RWPE1 (cell line): ENCODE measurements at regions not wholly inside any gene's neighbourhood (a gene's known extent, or its start where the extent isn't known, plus 50 kb on each side); places are given as distances from the start of the nearest gene placed in this dataset.
"Not testable (repeated sequence)": the region's sequence is repeated elsewhere in the genome, so short reads cannot be mapped to it uniquely, and the experiment has no call there.

Source experiments
- CTCF ChIA-PET: fragments of 350-600 bp; sonication (Branson Sonifier 250); formaldehyde crosslinking; extraction: SDS; loops from one replicate; lab custom pipeline; 2021; lab: Yijun Ruan, JAX
- POLR2A ChIA-PET: fragments of 400-600 bp; formaldehyde crosslinking; extraction: SDS; loops from one replicate; lab custom pipeline; 2020; ENCODE audit warnings: antibody characterized with exemption; ENCODE audit not compliant: low non-redundant PET; lab: Yijun Ruan, JAX
- DNase-seq: peaks from one replicate; pipeline ENCODE4 v3.0.0; 2012; ENCODE audit warnings: low spot score
- H3K27ac ChIP-seq: fragments of 450-650 bp; 2 replicates; pipeline ENCODE4 v1.5.1; 2017
- CTCF ChIP-seq: fragments of 450-650 bp; conservative IDR thresholded peaks from 2 replicates; pipeline ENCODE4 v1.5.1; 2017; ENCODE audit warnings: low read depth, mild to moderate bottlenecking

GRCh38 chrX:65883556-65883955 lies 156.3 kb downstream of the VSIG4 start:
- no peak for DNase-seq
- POLR2A ChIA-PET: no interaction called here
- no peak for TF ChIP-seq CTCF
- H3K27ac ChIP-seq: no peak overlapping the region
- CTCF ChIA-PET: interaction anchor here (0.6 kb wide), 1 partner anchor 162 kb away, joined by 4 read pairs; no protein-coding TSS in a partner anchor

- ChIA-PET CTCF (no interaction called here), POLR2A (no interaction called here)
- no peak for TF ChIP-seq CTCF
- no peak overlapping the region for H3K27ac ChIP-seq
- DNase-seq: no peak
These were observed 159.7 kb downstream of the VSIG4 start for GRCh38 chrX:65879977-65880799.

- no peak overlapping the region for H3K27ac ChIP-seq
- no peak for TF ChIP-seq CTCF
- CTCF ChIA-PET: no interaction called here
- POLR2A ChIA-PET: no interaction called here
- no peak for DNase-seq
These were observed 161.4 kb downstream of the VSIG4 start for GRCh38 chrX:65878456-65878855.

GRCh38 chrX:65877953-65878352 lies 161.9 kb downstream of the VSIG4 start:
- no peak overlapping the region for H3K27ac ChIP-seq
- POLR2A ChIA-PET: no interaction called here
- no peak for TF ChIP-seq CTCF
- DNase-seq: no peak
- CTCF ChIA-PET: no interaction called here

GRCh38 chrX:65875614-65876013 lies 164.3 kb downstream of the VSIG4 start:
- CTCF ChIA-PET, DNase-seq, H3K27ac ChIP-seq, POLR2A ChIA-PET: not testable (repeated sequence)

GRCh38 chrX:65874765-65875164 lies 165.1 kb downstream of the VSIG4 start:
- no peak for DNase-seq
- no peak overlapping the region for H3K27ac ChIP-seq
- TF ChIP-seq CTCF: no peak
- ChIA-PET POLR2A (no interaction called here), CTCF (no interaction called here)

- POLR2A ChIA-PET: no interaction called here
These were observed 165.8 kb downstream of the VSIG4 start for GRCh38 chrX:65874110-65874509.

More at GRCh38 chrX:65874110-65874509, 165.8 kb downstream of the VSIG4 start:
- no peak overlapping the region for H3K27ac ChIP-seq
- CTCF ChIA-PET: no interaction called here
- no peak for DNase-seq
- no peak for TF ChIP-seq CTCF
